Naive thymus-derived CD8-positive, alpha-beta T cell (primary cell): ENCODE measurements at regions not wholly inside any gene's neighbourhood (a gene's known extent, or its start where the extent isn't known, plus 50 kb on each side); places are given as distances from the start of the nearest gene placed in this dataset.

Experiments used
- ATAC-seq, 2 donors: fragments of 150-1000 bp; cut with Tn5 transposase in 1 of 2; sonication (Bioruptor Pico), chemical (Tn5 transposase) in 1 of 2; 1 replicate in 1 of 2; 2 replicates in 1 of 2; pipeline ENCODE4 v1.10.0; 2021; ENCODE audit warnings: mild to moderate bottlenecking in 2 of 2, moderate library complexity in 2 of 2
- POLR2A ChIA-PET: fragments of 350-600 bp; sonication (Branson Sonifier 250); formaldehyde crosslinking; loops from one replicate; lab custom pipeline; 2021; ENCODE audit warnings: antibody characterized with exemption; lab: Charles Lee
- DNase-seq, 10 donors: peaks; one replicate each; pipeline versions ENCODE4 v3.0.0 to v3.0.0-alpha.2; 2020 to 2022
- H3K27ac Mint-ChIP-seq, 10 donors: one replicate each; pipeline ENCODE4 v1.8.0; 2020 to 2022; ENCODE audit warnings: mild to moderate bottlenecking in 10 of 10, mixed read lengths in 10 of 10, moderate library complexity in 4 of 10, inconsistent platforms in 1 of 10
- H3K27me3 Mint-ChIP-seq, 5 donors: one replicate each; pipeline ENCODE4 v1.8.0; 2021 to 2022; ENCODE audit warnings: mixed read lengths in 5 of 5
- H3K36me3 Mint-ChIP-seq, 3 donors: one replicate each; pipeline ENCODE4 v1.8.0; 2020 to 2022; ENCODE audit warnings: mixed read lengths in 3 of 3, mild to moderate bottlenecking in 2 of 3, inconsistent platforms in 1 of 3
- H3K4me1 Mint-ChIP-seq, 4 donors: one replicate each; pipeline ENCODE4 v1.8.0; 2021 to 2022; ENCODE audit warnings: mixed read lengths in 4 of 4
- H3K4me3 Mint-ChIP-seq, 10 donors: one replicate each; pipeline ENCODE4 v1.8.0; 2020 to 2022; ENCODE audit warnings: mild to moderate bottlenecking in 10 of 10, mixed read lengths in 10 of 10, moderate library complexity in 6 of 10, inconsistent platforms in 1 of 10
- H3K9me3 Mint-ChIP-seq, 9 donors: one replicate each; pipeline ENCODE4 v1.8.0; 2020 to 2022; ENCODE audit warnings: mixed read lengths in 9 of 9, mild to moderate bottlenecking in 3 of 9, inconsistent platforms in 1 of 9, moderate library complexity in 1 of 9

DNA sequence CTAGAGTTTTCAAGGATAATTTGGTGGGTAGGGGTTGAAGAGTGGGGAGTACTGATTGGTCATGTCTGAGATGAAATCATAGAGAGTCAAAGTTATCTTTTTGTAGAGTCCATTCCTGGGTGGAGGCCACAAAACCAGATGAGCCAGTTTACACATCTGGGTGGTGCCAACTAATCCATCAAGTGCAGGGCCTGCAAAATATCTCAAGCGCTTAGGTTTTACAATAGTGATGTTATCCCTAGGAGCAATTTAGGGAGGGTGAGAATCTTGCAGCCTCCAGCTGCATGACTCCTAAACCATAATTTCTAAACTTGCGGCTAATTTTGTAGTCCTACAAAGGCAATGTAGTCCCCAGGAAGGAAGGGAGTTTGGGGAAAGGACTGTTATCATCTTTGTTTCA lies 988.3 kb upstream of the LCORL start:
- Mint-ChIP-seq H3K36me3 (no peaks in the 10 kb centered on the region), H3K27me3 (no peaks in the 10 kb centered on the region), H3K4me3 (no peak overlapping the region), H3K9me3 (peaks cover 0 to 15% (median 4%) of the 10 kb centered on the region in 9 donors), H3K4me1 (no peaks in the 10 kb centered on the region), H3K27ac (no peak overlapping the region)
- no peak for ATAC-seq
- POLR2A ChIA-PET: no interaction called here
- DNase-seq: no peak

DNA sequence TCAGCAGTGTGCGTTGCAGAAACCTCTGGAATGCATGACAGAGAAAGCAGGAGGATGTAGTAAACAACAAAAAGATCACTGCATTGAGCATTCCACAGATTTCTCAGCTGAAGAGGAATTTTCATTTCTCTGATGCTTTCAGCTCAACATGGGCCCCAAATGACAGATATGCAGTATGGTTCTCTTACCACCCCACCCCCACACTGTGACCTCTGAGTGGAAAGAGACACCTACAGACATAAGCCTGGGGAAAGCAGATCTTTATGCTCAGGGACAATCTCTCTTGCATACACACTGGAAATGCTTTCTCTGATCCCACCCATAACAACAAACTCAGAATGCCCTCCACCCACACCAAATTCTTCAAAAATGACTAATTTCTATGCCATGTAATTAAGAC lies 983.7 kb upstream of the LCORL start:
- H3K27me3 Mint-ChIP-seq: no peaks in the 10 kb centered on the region
- POLR2A ChIA-PET: no interaction called here
- H3K36me3 Mint-ChIP-seq: no peaks in the 10 kb centered on the region
- no peak overlapping the region for H3K27ac Mint-ChIP-seq
- H3K4me1 Mint-ChIP-seq: no peaks in the 10 kb centered on the region
- H3K9me3 Mint-ChIP-seq: peaks cover 0 to 27% (median 9%) of the 10 kb centered on the region in 9 donors
- no peak overlapping the region for H3K4me3 Mint-ChIP-seq
- ATAC-seq: no peak
- no peak for DNase-seq

- no peaks in the 10 kb centered on the region for H3K27me3 Mint-ChIP-seq
- H3K9me3 Mint-ChIP-seq: peaks cover 0 to 17% (median 5%) of the 10 kb centered on the region in 9 donors
- DNase-seq (no peak), ATAC-seq (no peak)
- POLR2A ChIA-PET: no interaction called here
- H3K27ac Mint-ChIP-seq: no peak overlapping the region
- H3K4me3 Mint-ChIP-seq: no peak overlapping the region
- H3K36me3 Mint-ChIP-seq: no peaks in the 10 kb centered on the region
- no peaks in the 10 kb centered on the region for H3K4me1 Mint-ChIP-seq
Measured at GRCh38 chr4:19002170-19002569, 980.6 kb upstream of the LCORL start.

- peaks cover 0 to 27% (median 9%) of the 10 kb centered on the region in 9 donors for H3K9me3 Mint-ChIP-seq
- H3K4me3 Mint-ChIP-seq: no peak overlapping the region
- no peaks in the 10 kb centered on the region for H3K36me3 Mint-ChIP-seq
- no peaks in the 10 kb centered on the region for H3K27me3 Mint-ChIP-seq
- no peak overlapping the region for H3K27ac Mint-ChIP-seq
- no peak for DNase-seq
- POLR2A ChIA-PET: no interaction called here
- ATAC-seq: no peak
- H3K4me1 Mint-ChIP-seq: no peaks in the 10 kb centered on the region
Measured at GRCh38 chr4:18999595-18999994, 978.0 kb upstream of the LCORL start.

DNA sequence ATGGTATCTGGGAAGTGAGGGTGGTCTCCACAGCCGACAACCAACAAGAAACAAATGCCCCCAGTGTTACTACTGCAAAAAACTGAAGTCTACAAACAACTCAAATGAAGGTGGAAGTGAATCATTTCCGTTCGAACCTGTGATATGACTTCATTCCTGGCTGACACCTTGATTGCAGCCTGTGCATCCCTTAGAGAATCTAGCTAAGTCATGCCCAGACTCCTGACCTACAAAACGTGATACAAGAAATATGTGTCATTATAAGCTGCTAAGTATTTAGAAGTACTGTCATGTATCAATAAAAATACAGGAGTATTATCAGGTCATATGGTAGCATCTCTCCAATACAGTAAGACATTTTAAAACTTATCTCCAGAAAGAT lies 959.7 kb upstream of the LCORL start:
- peaks cover 0 to 5% (median 0%) of the 10 kb centered on the region in 4 donors for H3K4me1 Mint-ChIP-seq
- no peak for DNase-seq
- no peak overlapping the region for H3K4me3 Mint-ChIP-seq
- H3K9me3 Mint-ChIP-seq: peaks cover 0 to 16% (median 2%) of the 10 kb centered on the region in 9 donors
- POLR2A ChIA-PET: no interaction called here
- ATAC-seq: no peak
- H3K27me3 Mint-ChIP-seq: no peaks in the 10 kb centered on the region
- no peaks in the 10 kb centered on the region for H3K36me3 Mint-ChIP-seq
- no peak overlapping the region for H3K27ac Mint-ChIP-seq

- no peaks in the 10 kb centered on the region for H3K36me3 Mint-ChIP-seq
- POLR2A ChIA-PET: no interaction called here
- no peak for ATAC-seq
- no peak for DNase-seq
- peaks cover 0 to 5% (median 0%) of the 10 kb centered on the region in 4 donors for H3K4me1 Mint-ChIP-seq
- no peaks in the 10 kb centered on the region for H3K27me3 Mint-ChIP-seq
- H3K4me3 Mint-ChIP-seq: no peak overlapping the region
- no peak overlapping the region for H3K27ac Mint-ChIP-seq
- peaks cover 0 to 16% (median 2%) of the 10 kb centered on the region in 9 donors for H3K9me3 Mint-ChIP-seq
Measured at GRCh38 chr4:18980516-18981233, 959.1 kb upstream of the LCORL start.

GRCh38 chr4:18976884-18977283 lies 955.3 kb upstream of the LCORL start:
- H3K9me3 Mint-ChIP-seq: peaks cover 0 to 12% (median 6%) of the 10 kb centered on the region in 9 donors
- no peak overlapping the region for H3K4me3 Mint-ChIP-seq
- no peaks in the 10 kb centered on the region for H3K36me3 Mint-ChIP-seq
- H3K27me3 Mint-ChIP-seq: no peaks in the 10 kb centered on the region
- H3K27ac Mint-ChIP-seq: no peak overlapping the region
- H3K4me1 Mint-ChIP-seq: peaks cover 0 to 5% (median 0%) of the 10 kb centered on the region in 4 donors
- ATAC-seq: no peak
- no peak for DNase-seq
- POLR2A ChIA-PET: no interaction called here

GRCh38 chr4:18975916-18976808 lies 954.6 kb upstream of the LCORL start:
- Mint-ChIP-seq H3K9me3 (peaks cover 0 to 15% (median 6%) of the 10 kb centered on the region in 9 donors), H3K4me3 (no peak overlapping the region), H3K27ac (no peak overlapping the region), H3K36me3 (no peaks in the 10 kb centered on the region), H3K27me3 (no peaks in the 10 kb centered on the region), H3K4me1 (peaks cover 0 to 5% (median 0%) of the 10 kb centered on the region in 4 donors)
- ATAC-seq (no peak), DNase-seq (no peak)
- POLR2A ChIA-PET: no interaction called here

DNA sequence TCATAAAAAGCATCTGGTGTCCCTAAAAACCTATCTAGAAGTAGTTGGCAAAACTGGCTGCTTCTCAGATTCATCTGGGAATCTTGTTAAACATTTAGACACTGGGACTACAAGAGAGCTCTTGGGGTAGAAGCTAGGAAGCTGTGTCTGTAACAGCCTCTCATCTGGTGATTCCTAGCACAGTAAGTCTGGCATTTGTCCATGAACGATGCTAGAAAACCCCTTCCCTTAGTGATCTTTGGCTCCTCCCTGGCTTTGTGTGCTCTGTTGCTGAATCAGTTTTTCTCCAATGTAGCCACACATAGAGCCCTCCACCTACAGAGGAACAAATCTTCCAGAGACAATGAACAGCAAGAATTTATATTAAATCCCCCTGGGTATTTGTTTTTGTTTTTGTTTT lies 951.7 kb upstream of the LCORL start:
- POLR2A ChIA-PET: no interaction called here
- no peak for DNase-seq
- Mint-ChIP-seq H3K9me3 (peaks cover 0 to 26% (median 10%) of the 10 kb centered on the region in 9 donors), H3K4me1 (no peaks in the 10 kb centered on the region), H3K27me3 (no peaks in the 10 kb centered on the region), H3K36me3 (no peaks in the 10 kb centered on the region), H3K27ac (no peak overlapping the region), H3K4me3 (no peak overlapping the region)
- no peak for ATAC-seq

DNA sequence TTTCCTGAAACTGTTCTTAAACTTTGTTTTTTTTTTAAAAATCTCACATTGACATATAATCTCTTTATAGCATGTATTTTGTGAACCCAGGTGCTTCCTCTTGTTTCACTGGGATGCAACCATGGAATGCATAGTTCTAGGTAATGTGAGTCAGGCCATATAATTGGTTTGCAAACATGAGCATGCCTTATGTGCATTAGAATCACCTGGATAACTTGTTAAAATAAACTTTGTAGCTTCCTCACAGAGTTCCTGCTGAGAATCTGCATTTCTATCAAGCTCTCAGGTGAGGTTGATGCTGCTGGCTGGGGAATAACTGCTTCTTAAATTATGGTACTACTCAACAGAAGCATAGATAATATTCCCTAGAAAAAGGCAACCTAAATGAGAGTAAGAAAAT lies 940.3 kb upstream of the LCORL start:
- Mint-ChIP-seq H3K27me3 (no peaks in the 10 kb centered on the region), H3K36me3 (peaks cover 0 to 4% (median 0%) of the 10 kb centered on the region in 3 donors), H3K4me3 (no peak overlapping the region), H3K9me3 (peaks cover 3 to 33% (median 15%) of the 10 kb centered on the region in 9 donors), H3K4me1 (no peaks in the 10 kb centered on the region), H3K27ac (no peak overlapping the region)
- POLR2A ChIA-PET: no interaction called here
- ATAC-seq (no peak), DNase-seq (no peak)

DNA sequence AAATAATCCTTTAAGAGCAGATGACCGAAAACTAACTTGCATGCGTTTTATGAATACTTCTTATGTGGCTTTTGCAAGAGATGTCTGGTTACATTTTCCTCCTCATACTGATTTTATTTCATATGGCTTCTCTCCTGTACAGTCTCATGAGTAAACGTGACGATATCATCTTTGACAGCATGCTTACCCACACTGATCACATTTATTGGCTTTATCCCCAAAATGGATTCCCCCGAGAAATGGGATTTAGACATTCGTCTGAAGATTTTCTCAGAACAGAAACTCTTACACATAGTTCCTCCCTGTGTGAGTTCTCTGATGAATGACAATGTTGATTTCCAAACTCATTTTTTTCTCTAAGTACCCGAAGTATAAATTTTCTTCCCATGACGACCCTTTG lies 939.7 kb upstream of the LCORL start:
- H3K27me3 Mint-ChIP-seq: no peaks in the 10 kb centered on the region
- DNase-seq: no peak
- peaks cover 0 to 4% (median 0%) of the 10 kb centered on the region in 3 donors for H3K36me3 Mint-ChIP-seq
- peaks cover 3 to 36% (median 15%) of the 10 kb centered on the region in 9 donors for H3K9me3 Mint-ChIP-seq
- no peak overlapping the region for H3K4me3 Mint-ChIP-seq
- H3K4me1 Mint-ChIP-seq: no peaks in the 10 kb centered on the region
- no peak for ATAC-seq
- no peak overlapping the region for H3K27ac Mint-ChIP-seq
- POLR2A ChIA-PET: no interaction called here

- DNase-seq (no peak), ATAC-seq (no peak)
- no peak overlapping the region for H3K4me3 Mint-ChIP-seq
- H3K27ac Mint-ChIP-seq: no peak overlapping the region
- POLR2A ChIA-PET: no interaction called here
- peaks cover 0 to 4% (median 0%) of the 10 kb centered on the region in 3 donors for H3K36me3 Mint-ChIP-seq
- H3K9me3 Mint-ChIP-seq: peaks cover 3 to 62% (median 13%) of the 10 kb centered on the region in 9 donors
- no peaks in the 10 kb centered on the region for H3K4me1 Mint-ChIP-seq
- no peaks in the 10 kb centered on the region for H3K27me3 Mint-ChIP-seq
Measured at GRCh38 chr4:18957716-18958115, 936.2 kb upstream of the LCORL start.

- DNase-seq (no peak), ATAC-seq (no peak)
- no peak overlapping the region for H3K4me3 Mint-ChIP-seq
- H3K4me1 Mint-ChIP-seq: no peaks in the 10 kb centered on the region
- no peaks in the 10 kb centered on the region for H3K27me3 Mint-ChIP-seq
- H3K36me3 Mint-ChIP-seq: peaks cover 0 to 2% (median 0%) of the 10 kb centered on the region in 3 donors
- H3K9me3 Mint-ChIP-seq: peaks cover 0 to 52% (median 10%) of the 10 kb centered on the region in 9 donors
- POLR2A ChIA-PET: no interaction called here
- H3K27ac Mint-ChIP-seq: no peak overlapping the region
Measured at GRCh38 chr4:18954538-18954937, 933.0 kb upstream of the LCORL start.
